Endothelial cell of umbilical vein (primary cell): ENCODE measurements at regions not wholly inside any gene's neighbourhood (a gene's known extent, or its start where the extent isn't known, plus 50 kb on each side); places are given as distances from the start of the nearest gene placed in this dataset.
"Not testable (repeated sequence)": the region's sequence is repeated elsewhere in the genome, so short reads cannot be mapped to it uniquely, and the experiment has no call there.

Experiments
- BruUV-seq: library from RNA; stranded (reverse); fragments of 400-500 nt; replicated peaks from 2 replicates; lab custom pipeline; 2021; lab: Mats Ljungman, UMichigan
- CTCF ChIA-PET: fragments of 300-600, 350-600 bp; sonication (Branson Sonifier 250); formaldehyde crosslinking; loops from one replicate; lab custom pipeline; 2021; ENCODE audit warnings: antibody characterized with exemption, inconsistent platforms; lab: Charles Lee
- POLR2A ChIA-PET: fragments of 300-600, 350-600 bp; sonication (Branson Sonifier 250); formaldehyde crosslinking; loops from one replicate; lab custom pipeline; 2021; ENCODE audit warnings: antibody characterized with exemption, inconsistent platforms; lab: Charles Lee
- DNase-seq: peaks from one replicate; pipeline ENCODE4 v3.0.0-alpha.2; 2011; ENCODE audit warnings: low read depth, low spot score
- FAIRE-seq: peaks from 2 replicates; lab custom pipeline; 2011; peaks lifted over from hg19 to GRCh38; lab: Jason Lieb, UNC
- H2AFZ ChIP-seq: 2 replicates; pipeline ENCODE4 v1.6.0; 2012; ENCODE audit warnings: low read depth, low read length, control low read depth, inconsistent platforms
- H3K27ac ChIP-seq: 2 replicates; pipeline ENCODE4 v1.5.1; 2011; ENCODE audit warnings: low read depth, mild to moderate bottlenecking, control low read depth, low read length, moderate library complexity; ENCODE audit not compliant: insufficient read depth
- H3K27me3 ChIP-seq, 2 experiments: 2 replicates each; pipeline versions ENCODE4 v1.6.0 to v1.6.1; 2011; ENCODE audit warnings: low read length in 2 of 2, mixed read lengths in 1 of 2; ENCODE audit not compliant: control insufficient read depth in 2 of 2, insufficient read depth in 2 of 2
- H3K36me3 ChIP-seq, 2 experiments: 2 replicates in 1 of 2; 3 replicates in 1 of 2; pipeline ENCODE4 v1.5.1; 2011; ENCODE audit warnings: low read length in 2 of 2, mild to moderate bottlenecking in 1 of 2, moderate library complexity in 1 of 2; ENCODE audit not compliant: control insufficient read depth in 2 of 2, insufficient read depth in 2 of 2; ENCODE audit errors: extremely low read depth in 1 of 2
- H3K4me1 ChIP-seq: 3 replicates; pipeline ENCODE4 v1.5.1; 2011; ENCODE audit warnings: mild to moderate bottlenecking, low read length; ENCODE audit not compliant: control insufficient read depth, insufficient read depth; ENCODE audit errors: extremely low read depth
- H3K4me2 ChIP-seq: 2 replicates; pipeline ENCODE4 v1.6.1; 2011; ENCODE audit warnings: low read length, control low read depth, mixed read lengths; ENCODE audit not compliant: insufficient read depth
- H3K4me3 ChIP-seq, 3 experiments: fragments of 200-600 bp in 1 of 3; sonication (generic), shearing (Covaris generic) in 1 of 3; replicated peaks in 1 of 3; 2 replicates each; pipeline ENCODE4 v1.5.1; 2011 to 2016; ENCODE audit warnings: control low read depth in 3 of 3, low read length in 3 of 3, mild to moderate bottlenecking in 2 of 3, inconsistent platforms in 1 of 3, low read depth in 1 of 3, moderate library complexity in 1 of 3; ENCODE audit not compliant: insufficient read depth in 1 of 3
- H3K79me2 ChIP-seq: 2 replicates; pipeline ENCODE4 v1.6.0; 2012; ENCODE audit warnings: low read length, inconsistent platforms; ENCODE audit not compliant: control insufficient read depth, insufficient read depth
- H3K9ac ChIP-seq: replicated peaks from 2 replicates; pipeline ENCODE3; 2011; ENCODE audit warnings: low read length, control low read depth; ENCODE audit not compliant: insufficient read depth; ENCODE audit errors: extremely low read depth
- H3K9me1 ChIP-seq: replicated peaks from 3 replicates; pipeline ENCODE4 v1.6.0; 2011; ENCODE audit warnings: mild to moderate bottlenecking, low read length; ENCODE audit not compliant: control insufficient read depth, insufficient read depth; ENCODE audit errors: extremely low read depth
- H3K9me3 ChIP-seq: replicated peaks from 2 replicates; pipeline ENCODE4 v1.5.1; 2012; ENCODE audit warnings: low read length, inconsistent platforms; ENCODE audit not compliant: control insufficient read depth, insufficient read depth
- H4K20me1 ChIP-seq: replicated peaks from 2 replicates; pipeline ENCODE3; 2011; ENCODE audit warnings: mild to moderate bottlenecking, low read length; ENCODE audit not compliant: control insufficient read depth, insufficient read depth; ENCODE audit errors: extremely low read depth
- FOS ChIP-seq: IDR thresholded peaks from 2 replicates; pipeline ENCODE4 v1.6.1; 2011; ENCODE audit warnings: mild to moderate bottlenecking, low read length, moderate library complexity, borderline replicate concordance; ENCODE audit not compliant: insufficient read depth
- JUN ChIP-seq: IDR thresholded peaks from 2 replicates; pipeline ENCODE4 v1.6.1; 2011; ENCODE audit warnings: borderline replicate concordance, low read depth; ENCODE audit not compliant: insufficient read length, insufficient read depth
- MAX ChIP-seq: IDR thresholded peaks from 2 replicates; pipeline ENCODE4 v1.6.1; 2011; ENCODE audit not compliant: insufficient read depth, insufficient read length
- dilution Hi-C: fragments of 300-500 bp; cut with MboI; formaldehyde crosslinking; loops from one replicate; pipeline ENCODE4 v1.15.0; 2019; ENCODE audit warnings: low sequenced_read_pairs; ENCODE audit not compliant: extremely low pct_ligation_motif_present
- intact Hi-C: fragments of 100-400 bp; cut with micrococcal nuclease; formaldehyde crosslinking; loops from one replicate; pipeline ENCODE4 v1.10.0; 2022

DNA sequence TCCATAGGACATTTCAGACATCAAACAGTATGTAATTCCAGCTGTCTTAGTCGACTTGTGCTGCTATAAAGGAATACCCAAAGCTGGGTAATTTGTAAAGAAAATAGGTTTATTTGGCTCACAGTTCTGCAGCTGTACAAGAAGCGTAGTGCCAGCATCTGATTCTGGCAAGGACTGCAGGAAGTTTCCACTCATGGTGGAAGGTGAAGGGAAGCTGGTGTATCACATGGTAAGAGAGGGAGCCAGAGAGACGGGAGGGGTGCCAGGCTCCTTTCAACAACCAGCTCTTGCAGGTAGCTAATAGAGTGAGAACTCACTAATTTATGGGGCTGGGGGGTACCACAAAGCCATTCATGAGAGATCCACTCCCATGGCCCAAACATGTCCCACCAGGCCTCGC lies 253.0 kb upstream of the FGF13 start:
- Histone ChIP-seq H2AFZ (no peak overlapping the region), H3K4me2 (no peak overlapping the region), H3K36me3 (no peaks in the 10 kb centered on the region), H3K27ac (no peak overlapping the region), H3K79me2 (no peaks in the 10 kb centered on the region), H4K20me1 (no peaks in the 10 kb centered on the region), H3K4me3 (no peak overlapping the region), H3K9ac (no peak overlapping the region), H3K27me3 (no peaks in the 10 kb centered on the region), H3K9me3 (no peaks in the 10 kb centered on the region), H3K4me1 (no peaks in the 10 kb centered on the region), H3K9me1 (no peaks in the 10 kb centered on the region)
- BruUV-seq, result no TSS peak
- ChIA-PET CTCF (no interaction called here), POLR2A (no interaction called here)
- DNase-seq, result no peak
- dilution Hi-C loops (no loop called here), intact Hi-C loops (no loop called here)
- no peak for FAIRE-seq
- no peak for TF ChIP-seq FOS
- TF ChIP-seq MAX, result no peak
- TF ChIP-seq JUN, result no peak

- H3K36me3 ChIP-seq, intact Hi-C loops, H3K4me3 ChIP-seq, H3K9me1 ChIP-seq, H3K27ac ChIP-seq, H4K20me1 ChIP-seq, H3K9ac ChIP-seq, CTCF ChIA-PET, POLR2A ChIA-PET, H3K4me2 ChIP-seq, H2AFZ ChIP-seq, FAIRE-seq, dilution Hi-C loops, H3K4me1 ChIP-seq, DNase-seq, H3K27me3 ChIP-seq, BruUV-seq, H3K79me2 ChIP-seq, H3K9me3 ChIP-seq: not testable (repeated sequence)
These were observed 250.9 kb upstream of the FGF13 start for GRCh38 chrX:138962419-138962818.
